Small intestine (tissue), 7 donors: ENCODE measurements at regions not wholly inside any gene's neighbourhood (a gene's known extent, or its start where the extent isn't known, plus 50 kb on each side); places are given as distances from the start of the nearest gene placed in this dataset.
A peak's percentile ranks its signal among the peaks of the same experiment; 100 is the strongest.
"Not testable (repeated sequence)": the region's sequence is repeated elsewhere in the genome, so short reads cannot be mapped to it uniquely, and the experiment has no call there.

Experiments
- DNase-seq, 2 donors: peaks; one replicate each; pipeline versions ENCODE4 v3.0.0 to v3.0.0-alpha.2; 2013
- FAIRE-seq: peaks from 2 replicates; lab custom pipeline; 2012; peaks lifted over from hg19 to GRCh38; lab: Jason Lieb, UNC
- H3K27ac ChIP-seq, 3 donors: one replicate each; pipeline ENCODE4 v1.5.1; 2013; ENCODE audit warnings: low read length in 2 of 3, mild to moderate bottlenecking in 2 of 3, control low read depth in 1 of 3, inconsistent platforms in 1 of 3, low read depth in 1 of 3, moderate library complexity in 1 of 3
- H3K27me3 ChIP-seq, 3 donors: one replicate each; pipeline ENCODE4 v1.6.1; 2013; ENCODE audit warnings: low read length in 3 of 3, inconsistent platforms in 1 of 3; ENCODE audit not compliant: control insufficient read depth in 3 of 3, insufficient read depth in 3 of 3
- H3K36me3 ChIP-seq, 3 donors: one replicate each; pipeline ENCODE4 v1.6.1; 2013; ENCODE audit warnings: low read length in 3 of 3, inconsistent platforms in 1 of 3, low read depth in 1 of 3, mild to moderate bottlenecking in 1 of 3, moderate library complexity in 1 of 3; ENCODE audit not compliant: control insufficient read depth in 3 of 3, insufficient read depth in 2 of 3
- H3K4me1 ChIP-seq, 3 donors: one replicate each; pipeline ENCODE4 v1.6.1; 2013; ENCODE audit warnings: low read length in 2 of 3, inconsistent platforms in 1 of 3, low read depth in 1 of 3, mild to moderate bottlenecking in 1 of 3, moderate library complexity in 1 of 3; ENCODE audit not compliant: control insufficient read depth in 3 of 3, insufficient read depth in 2 of 3
- H3K4me3 ChIP-seq, 3 donors: one replicate each; pipeline ENCODE4 v1.5.1; 2013; ENCODE audit warnings: low read length in 3 of 3, control low read depth in 1 of 3, inconsistent platforms in 1 of 3, low read depth in 1 of 3, mild to moderate bottlenecking in 1 of 3, moderate library complexity in 1 of 3
- H3K9me3 ChIP-seq, 2 donors: one replicate each; pipeline ENCODE4 v1.6.1; 2013; ENCODE audit warnings: low read depth in 1 of 2, low read length in 1 of 2; ENCODE audit not compliant: control insufficient read depth in 2 of 2, insufficient read depth in 1 of 2
- WGBS, 3 donors: extraction: QIAGEN DNeasy Blood & Tissue Kit; methylation state at CpG; one replicate each; pipeline ENCODE4 v1.1.7; 2013; 5-methylcytosine and 5-hydroxymethylcytosine counted together
- donor health status: healthy with polysubstance abuse.
- donor health status: control.
- donor health status: control.
- donor health status: Bipolar disorder and iron deficiency.
- donor health status: healthy.

GRCh38 chr14:106738075-106738474 lies 1211.7 kb downstream of the TMEM121 start:
- 26 to 27% methylated on average over 1 of the region's 1 CpG; no CpG with 5 or more reads in 1 of the 3 donors for WGBS, 3 donors
- FAIRE-seq (no peak), DNase-seq (no peak)
- H3K4me1 ChIP-seq: no peaks in the 10 kb centered on the region
- H3K4me3 ChIP-seq: no peak overlapping the region
- H3K27ac ChIP-seq: no peak overlapping the region
- no peaks in the 10 kb centered on the region for H3K27me3 ChIP-seq
- no peaks in the 10 kb centered on the region for H3K9me3 ChIP-seq
- no peaks in the 10 kb centered on the region for H3K36me3 ChIP-seq

- WGBS, 3 donors: 54 to 63% methylated on average over 7 to 8 of the region's 9 CpGs; no CpG with 5 or more reads in 1 of the 3 donors
Measured at GRCh38 chr14:106738598-106739258, 1212.3 kb downstream of the TMEM121 start.

GRCh38 chr14:106741086-106741827 lies 1214.9 kb downstream of the TMEM121 start:
- peak overlapping the region in 2 of 3 donors; percentile 32 to 38 for H3K27ac ChIP-seq
- H3K27me3 ChIP-seq, DNase-seq, H3K4me3 ChIP-seq, FAIRE-seq, H3K9me3 ChIP-seq, H3K36me3 ChIP-seq, H3K4me1 ChIP-seq: not testable (repeated sequence)
- WGBS, 3 donors: 14 to 29% (median 19%) methylated on average over 2 to 16 of the region's 16 CpGs

More at GRCh38 chr14:106738598-106739258, 1212.3 kb downstream of the TMEM121 start:
- H3K36me3 ChIP-seq, H3K9me3 ChIP-seq, H3K4me1 ChIP-seq, H3K4me3 ChIP-seq, DNase-seq, H3K27me3 ChIP-seq, H3K27ac ChIP-seq, FAIRE-seq: not testable (repeated sequence)

GRCh38 chr14:106745016-106745767 lies 1218.8 kb downstream of the TMEM121 start:
- not testable (repeated sequence) for H3K27ac ChIP-seq, FAIRE-seq
- 28 to 43% (median 39%) methylated on average over 11 to 15 of the region's 15 CpGs for WGBS, 3 donors

GRCh38 chr14:106750089-106750488 lies 1223.7 kb downstream of the TMEM121 start:
- 86% methylated on average over 1 of the region's 3 CpGs; no CpG with 5 or more reads in 2 of the 3 donors for WGBS, 3 donors
- not testable (repeated sequence) for DNase-seq

More at GRCh38 chr14:106745016-106745767, 1218.8 kb downstream of the TMEM121 start:
- H3K4me3 ChIP-seq, H3K27me3 ChIP-seq, DNase-seq, H3K4me1 ChIP-seq, H3K9me3 ChIP-seq, H3K36me3 ChIP-seq: not testable (repeated sequence)

GRCh38 chr14:106753751-106754150 lies 1227.4 kb downstream of the TMEM121 start:
- not testable (repeated sequence) for H3K36me3 ChIP-seq, FAIRE-seq, H3K4me1 ChIP-seq, H3K27ac ChIP-seq, DNase-seq, H3K4me3 ChIP-seq, H3K27me3 ChIP-seq, H3K9me3 ChIP-seq
- 23 to 64% (median 34%) methylated on average over 1 to 4 of the region's 4 CpGs for WGBS, 3 donors

More at GRCh38 chr14:106750089-106750488, 1223.7 kb downstream of the TMEM121 start:
- not testable (repeated sequence) for FAIRE-seq, H3K27me3 ChIP-seq, H3K27ac ChIP-seq, H3K4me3 ChIP-seq, H3K9me3 ChIP-seq, H3K36me3 ChIP-seq, H3K4me1 ChIP-seq

- WGBS, 3 donors: 36 to 63% (median 38%) methylated on average over 5 to 6 of the region's 6 CpGs
- FAIRE-seq, H3K4me1 ChIP-seq, H3K4me3 ChIP-seq, H3K36me3 ChIP-seq, H3K9me3 ChIP-seq, H3K27me3 ChIP-seq, DNase-seq, H3K27ac ChIP-seq: not testable (repeated sequence)
Measured at GRCh38 chr14:106757444-106757843, 1231.1 kb downstream of the TMEM121 start.
